ENCODE measurements at regions not wholly inside any gene's neighbourhood (a gene's known extent, or its start where the extent isn't known, plus 50 kb on each side); places are given as distances from the start of the nearest gene placed in this dataset.

GRCh38 chr12:115667116-115667515 lies 610.4 kb downstream of the MED13L start:
- TF ChIP-seq, protein P1, sequence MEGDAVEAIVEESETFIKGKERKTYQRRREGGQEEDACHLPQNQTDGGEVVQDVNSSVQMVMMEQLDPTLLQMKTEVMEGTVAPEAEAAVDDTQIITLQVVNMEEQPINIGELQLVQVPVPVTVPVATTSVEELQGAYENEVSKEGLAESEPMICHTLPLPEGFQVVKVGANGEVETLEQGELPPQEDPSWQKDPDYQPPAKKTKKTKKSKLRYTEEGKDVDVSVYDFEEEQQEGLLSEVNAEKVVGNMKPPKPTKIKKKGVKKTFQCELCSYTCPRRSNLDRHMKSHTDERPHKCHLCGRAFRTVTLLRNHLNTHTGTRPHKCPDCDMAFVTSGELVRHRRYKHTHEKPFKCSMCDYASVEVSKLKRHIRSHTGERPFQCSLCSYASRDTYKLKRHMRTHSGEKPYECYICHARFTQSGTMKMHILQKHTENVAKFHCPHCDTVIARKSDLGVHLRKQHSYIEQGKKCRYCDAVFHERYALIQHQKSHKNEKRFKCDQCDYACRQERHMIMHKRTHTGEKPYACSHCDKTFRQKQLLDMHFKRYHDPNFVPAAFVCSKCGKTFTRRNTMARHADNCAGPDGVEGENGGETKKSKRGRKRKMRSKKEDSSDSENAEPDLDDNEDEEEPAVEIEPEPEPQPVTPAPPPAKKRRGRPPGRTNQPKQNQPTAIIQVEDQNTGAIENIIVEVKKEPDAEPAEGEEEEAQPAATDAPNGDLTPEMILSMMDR (IDR thresholded peaks at IDR 0.05; ENCODE audit: low read length), result no peak
- TF ChIP-seq EZH2 (IDR thresholded peaks at IDR 0.05; ENCODE audit: borderline replicate concordance, low read length), result no peak

All from OCI-LY1 (cell line).